HepG2 (cell line): ENCODE measurements at regions not wholly inside any gene's neighbourhood (a gene's known extent, or its start where the extent isn't known, plus 50 kb on each side); places are given as distances from the start of the nearest gene placed in this dataset.

Experiments
- ATAC-seq: fragments of 200-7000 bp; cut with Tn5 transposase; 3 replicates; pipeline ENCODE4 v1.9.1; 2020; ENCODE audit warnings: mild to moderate bottlenecking, moderate library complexity
- BruUV-seq: library from RNA; stranded (reverse); fragments of 400-500 nt; replicated peaks from 2 replicates; lab custom pipeline; 2021; lab: Mats Ljungman, UMichigan
- CTCF ChIA-PET: fragments of 300-600 bp; formaldehyde crosslinking; extraction: SDS; loops from one replicate; lab custom pipeline; 2021; ENCODE audit warnings: low total read pairs, inconsistent platforms, low intra/inter-chr PET ratio; lab: Yijun Ruan, JAX
- POLR2A ChIA-PET: fragments of 350-600 bp; sonication (Branson Sonifier 250); formaldehyde crosslinking; loops from one replicate; lab custom pipeline; 2020; ENCODE audit warnings: antibody characterized with exemption, inconsistent platforms; lab: Yijun Ruan, JAX
- DNase-seq: peaks from one replicate; pipeline ENCODE4 v3.0.0-alpha.2; 2015; ENCODE audit warnings: low spot score
- FAIRE-seq: peaks from 3 replicates; lab custom pipeline; 2011; peaks lifted over from hg19 to GRCh38; lab: Jason Lieb, UNC
- H2AFZ ChIP-seq: one replicate; pipeline ENCODE4 v1.6.1; 2011; ENCODE audit warnings: low read length, inconsistent platforms
- H3K27ac ChIP-seq: fragments of 300-600 bp; 3 replicates; pipeline ENCODE4 v1.8.0; 2011; ENCODE audit warnings: mixed run types, mild to moderate bottlenecking, mixed read lengths, low read length, inconsistent platforms; ENCODE audit not compliant: insufficient read depth; ENCODE audit errors: extremely low read length
- H3K27me3 ChIP-seq, 2 experiments: fragments of 200-600 bp in 1 of 2; 2 replicates in 1 of 2; 3 replicates in 1 of 2; pipeline versions ENCODE4 v1.6.0 to v1.8.0; 2011; ENCODE audit warnings: low read length in 2 of 2, mild to moderate bottlenecking in 2 of 2, moderate library complexity in 2 of 2, inconsistent platforms in 1 of 2; ENCODE audit not compliant: insufficient read depth in 2 of 2, control insufficient read depth in 1 of 2
- H3K36me3 ChIP-seq, 2 experiments: fragments of 200-600 bp in 1 of 2; replicated peaks in 1 of 2; 2 replicates in 1 of 2; 3 replicates in 1 of 2; pipeline versions ENCODE4 v1.5.1 to v1.8.0; 2011; ENCODE audit warnings: low read length in 2 of 2, inconsistent platforms in 1 of 2; ENCODE audit not compliant: insufficient read depth in 2 of 2, control insufficient read depth in 1 of 2
- H3K4me1 ChIP-seq: 2 replicates; pipeline ENCODE4 v1.5.1; 2012; ENCODE audit warnings: low read length, inconsistent platforms; ENCODE audit not compliant: insufficient read depth
- H3K4me2 ChIP-seq: 2 replicates; pipeline ENCODE4 v1.6.0; 2011; ENCODE audit warnings: low read depth, low read length, inconsistent platforms
- H3K4me3 ChIP-seq, 3 experiments: fragments of 200-600 bp in 1 of 3; sonication (generic), shearing (Covaris generic) in 1 of 3; replicated peaks in 1 of 3; 2 replicates each; pipeline ENCODE4 v1.5.1; 2011 to 2016; ENCODE audit warnings: low read length in 3 of 3, inconsistent platforms in 2 of 3, low read depth in 2 of 3, mild to moderate bottlenecking in 2 of 3, control low read depth in 1 of 3, mixed read lengths in 1 of 3; ENCODE audit not compliant: insufficient read depth in 1 of 3
- H3K79me2 ChIP-seq: one replicate; pipeline ENCODE4 v1.6.1; 2011; ENCODE audit warnings: low read length, inconsistent platforms; ENCODE audit not compliant: insufficient read depth
- H3K9ac ChIP-seq: 2 replicates; pipeline ENCODE4 v1.6.0; 2011; ENCODE audit warnings: mild to moderate bottlenecking, low read depth, low read length, inconsistent platforms; ENCODE audit not compliant: insufficient read depth
- H3K9me3 ChIP-seq: 2 replicates; pipeline ENCODE4 v1.5.1; 2012; ENCODE audit warnings: mild to moderate bottlenecking, low read length
- H4K20me1 ChIP-seq: 2 replicates; pipeline ENCODE4 v1.6.0; 2011; ENCODE audit warnings: inconsistent platforms, mild to moderate bottlenecking, low read length, moderate library complexity; ENCODE audit not compliant: insufficient read depth
- BORCS8-MEF2B ChIP-seq: sonication (generic); formaldehyde crosslinking; IDR thresholded peaks from 2 replicates; pipeline ENCODE4 v1.8.0; 2022; ENCODE audit warnings: mild to moderate bottlenecking, missing genetic modification reagents
- FOXA1 ChIP-seq, 2 experiments: fragments of 450-650 bp in 1 of 2; sonication (generic) in 1 of 2; formaldehyde crosslinking in 1 of 2; IDR thresholded peaks; 2 replicates each; pipeline versions ENCODE4 v1.4.0 to v1.6.1; 2016 to 2020; ENCODE audit warnings: missing genetic modification reagents in 1 of 2
- GTF3A ChIP-seq: sonication (generic); formaldehyde crosslinking; conservative IDR thresholded peaks from 2 replicates; pipeline ENCODE4 v1.4.0; 2020; ENCODE audit warnings: mild to moderate bottlenecking, missing genetic modification reagents
- MLLT10 ChIP-seq: sonication (generic); formaldehyde crosslinking; IDR thresholded peaks from 2 replicates; pipeline ENCODE4 v1.4.0; 2020; ENCODE audit warnings: missing genetic modification reagents
- SETDB1 ChIP-seq: sonication (generic); formaldehyde crosslinking; IDR thresholded peaks from 2 replicates; pipeline ENCODE4 v1.5.1; 2020; ENCODE audit warnings: missing genetic modification reagents, mild to moderate bottlenecking, borderline replicate concordance
- SKIL ChIP-seq: sonication (generic); formaldehyde crosslinking; IDR thresholded peaks from 2 replicates; pipeline ENCODE4 v1.8.0; 2022; ENCODE audit warnings: missing genetic modification reagents, mild to moderate bottlenecking, moderate library complexity, borderline replicate concordance
- SMC3 ChIP-seq: IDR thresholded peaks from 2 replicates; pipeline ENCODE4 v1.6.1; 2011; ENCODE audit warnings: low read length, improper control_type of control experiment
- TEF ChIP-seq: sonication (generic); formaldehyde crosslinking; IDR thresholded peaks from 2 replicates; pipeline ENCODE4 v1.5.0; 2020; ENCODE audit warnings: missing genetic modification reagents
- ZBTB4 ChIP-seq: sonication (generic); formaldehyde crosslinking; IDR thresholded peaks from 2 replicates; pipeline ENCODE4 v1.4.0; 2020; ENCODE audit warnings: missing genetic modification reagents, mild to moderate bottlenecking, borderline replicate concordance
- ZEB1 ChIP-seq: IDR thresholded peaks from 2 replicates; pipeline ENCODE4 v1.6.1; 2012; ENCODE audit warnings: mild to moderate bottlenecking, low read depth, inconsistent platforms; ENCODE audit not compliant: insufficient replicate concordance
- ZMYM2 ChIP-seq: sonication (generic); formaldehyde crosslinking; IDR thresholded peaks from 2 replicates; pipeline ENCODE4 v1.8.0; 2022; ENCODE audit warnings: mild to moderate bottlenecking, missing genetic modification reagents
- ZNF556 ChIP-seq: sonication (generic); formaldehyde crosslinking; IDR thresholded peaks from 2 replicates; pipeline ENCODE4 v1.4.0; 2020; ENCODE audit warnings: mild to moderate bottlenecking, missing genetic modification reagents, borderline replicate concordance
- ZNF564 ChIP-seq: sonication (generic); formaldehyde crosslinking; IDR thresholded peaks from 2 replicates; pipeline ENCODE4 v1.8.1; 2023; ENCODE audit warnings: mild to moderate bottlenecking, missing genetic modification reagents
- ZNF616 ChIP-seq: sonication (generic); formaldehyde crosslinking; IDR thresholded peaks from 2 replicates; pipeline ENCODE4 v1.5.0; 2020; ENCODE audit warnings: low read depth, mild to moderate bottlenecking, missing genetic modification reagents
- ZNF713 ChIP-seq: sonication (generic); formaldehyde crosslinking; IDR thresholded peaks from 2 replicates; pipeline ENCODE4 v1.4.0; 2020; ENCODE audit warnings: mild to moderate bottlenecking, missing genetic modification reagents
- ZNF788 ChIP-seq: sonication (generic); formaldehyde crosslinking; IDR thresholded peaks from 2 replicates; pipeline ENCODE4 v1.5.0; 2020; ENCODE audit warnings: mild to moderate bottlenecking, missing genetic modification reagents, borderline replicate concordance
- ZZZ3 ChIP-seq: sonication (generic); formaldehyde crosslinking; IDR thresholded peaks from 2 replicates; pipeline ENCODE4 v1.4.0; 2020; ENCODE audit warnings: missing genetic modification reagents, mild to moderate bottlenecking, borderline replicate concordance
- WGBS: methylation state at CpG from one replicate; pipeline ENCODE4 v1.1.6; 2017; ENCODE audit warnings: low lambda C conversion rate; 5-methylcytosine and 5-hydroxymethylcytosine counted together
- in situ Hi-C: cut with HindIII; loops from 2 replicates; pipeline ENCODE4 v1.10.0; 2017; ENCODE audit warnings: low pct_unique_long_range_greater_than_20kb; ENCODE audit not compliant: extremely low pct_ligation_motif_present
- intact Hi-C: fragments of 100-400 bp; cut with micrococcal nuclease; formaldehyde crosslinking; loops from one replicate; pipeline ENCODE4 v1.10.0; 2022; ENCODE audit not compliant: unreplicated experiment

- H3K79me2 ChIP-seq: no peaks in the 10 kb centered on the region
- no peaks in the 10 kb centered on the region for H3K4me1 ChIP-seq
- in situ Hi-C loops: no loop called here
- TF ChIP-seq ZNF788 (no peak), MLLT10 (CRISPR knock-in tag) (no peak), ZZZ3 (CRISPR knock-in tag) (no peak), ZNF556 (CRISPR knock-in tag) (no peak), ZMYM2 (CRISPR knock-in tag) (no peak), GTF3A (CRISPR knock-in tag) (no peak), ZNF564 (CRISPR knock-in tag) (no peak), ZBTB4 (no peak), SKIL (no peak), BORCS8-MEF2B (no peak), ZEB1 (no peak), SMC3 (no peak), TEF (CRISPR knock-in tag) (no peak), FOXA1 (IDR thresholded peaks at IDR 0.05) (no peak), FOXA1 (CRISPR knock-in tag; IDR thresholded peaks at IDR 0.05) (no peak), ZNF616 (CRISPR knock-in tag) (no peak), ZNF713 (no peak), SETDB1 (CRISPR knock-in tag) (no peak)
- no TSS peak for BruUV-seq
- H2AFZ ChIP-seq: no peak overlapping the region
- ChIA-PET POLR2A (no interaction called here), CTCF (no interaction called here)
- DNase-seq (no peak), ATAC-seq (no peak), FAIRE-seq (no peak)
- intact Hi-C loops: no loop called here
- H3K4me2 ChIP-seq: no peak overlapping the region
- WGBS: 0% methylated on average over 3 of the region's 3 CpGs
- no peak overlapping the region for H3K9ac ChIP-seq
- no peak overlapping the region for H3K27ac ChIP-seq
- H3K4me3 ChIP-seq: no peak overlapping the region
- no peaks in the 10 kb centered on the region for H3K27me3 ChIP-seq
- no peaks in the 10 kb centered on the region for H3K36me3 ChIP-seq
- no peaks in the 10 kb centered on the region for H4K20me1 ChIP-seq
- H3K9me3 ChIP-seq: no peaks in the 10 kb centered on the region
These were observed 337.5 kb downstream of the EPHA7 start for GRCh38 chr6:93081901-93082300.
